ENCODE measurements at regions not wholly inside any gene's neighbourhood (a gene's known extent, or its start where the extent isn't known, plus 50 kb on each side); places are given as distances from the start of the nearest gene placed in this dataset.

GRCh38 chr5:133905424-133905823 lies 63.0 kb downstream of the C5orf15 start:
- H3K79me2 ChIP-seq (replicated peaks; ENCODE audit: insufficient read depth, low read length), result no peaks in the 10 kb centered on the region
- no peaks in the 10 kb centered on the region for H3K36me3 ChIP-seq (ENCODE audit: insufficient read depth, low read length)
- no peaks in the 10 kb centered on the region for H3F3A ChIP-seq (ENCODE audit: insufficient read depth, low read length, poor library complexity, severe bottlenecking)
- no peak overlapping the region for H3K9ac ChIP-seq (ENCODE audit: low read length)
- H3K4me2 ChIP-seq (ENCODE audit: low read length), result no peak overlapping the region
- H3K9me3 ChIP-seq (ENCODE audit: low read length), result no peaks in the 10 kb centered on the region
- H3K4me3 ChIP-seq (ENCODE audit: low read length), result no peak overlapping the region
- no peaks in the 10 kb centered on the region for H3K27me3 ChIP-seq (ENCODE audit: insufficient read depth, low read depth, low read length)
- TF ChIP-seq CTCF (IDR thresholded peaks at IDR 0.05; ENCODE audit: poor library complexity, severe bottlenecking) (no peak), EP300 (conservative IDR thresholded peaks at IDR 0.05; ENCODE audit: poor library complexity, severe bottlenecking) (no peak), SMC3 (conservative IDR thresholded peaks at IDR 0.05; ENCODE audit: poor library complexity) (no peak), POLR2AphosphoS5 (IDR thresholded peaks at IDR 0.05) (no peak), RAD21 (conservative IDR thresholded peaks at IDR 0.05) (no peak), TAF1 (IDR thresholded peaks at IDR 0.05; ENCODE audit: low read depth) (no peak), MXI1 (conservative IDR thresholded peaks at IDR 0.05; ENCODE audit: poor library complexity, severe bottlenecking) (no peak), EZH2 (IDR thresholded peaks at IDR 0.05; ENCODE audit: borderline replicate concordance, insufficient read depth, low read length, poor library complexity, severe bottlenecking) (no peak)
- TF ChIP-seq, protein P1, sequence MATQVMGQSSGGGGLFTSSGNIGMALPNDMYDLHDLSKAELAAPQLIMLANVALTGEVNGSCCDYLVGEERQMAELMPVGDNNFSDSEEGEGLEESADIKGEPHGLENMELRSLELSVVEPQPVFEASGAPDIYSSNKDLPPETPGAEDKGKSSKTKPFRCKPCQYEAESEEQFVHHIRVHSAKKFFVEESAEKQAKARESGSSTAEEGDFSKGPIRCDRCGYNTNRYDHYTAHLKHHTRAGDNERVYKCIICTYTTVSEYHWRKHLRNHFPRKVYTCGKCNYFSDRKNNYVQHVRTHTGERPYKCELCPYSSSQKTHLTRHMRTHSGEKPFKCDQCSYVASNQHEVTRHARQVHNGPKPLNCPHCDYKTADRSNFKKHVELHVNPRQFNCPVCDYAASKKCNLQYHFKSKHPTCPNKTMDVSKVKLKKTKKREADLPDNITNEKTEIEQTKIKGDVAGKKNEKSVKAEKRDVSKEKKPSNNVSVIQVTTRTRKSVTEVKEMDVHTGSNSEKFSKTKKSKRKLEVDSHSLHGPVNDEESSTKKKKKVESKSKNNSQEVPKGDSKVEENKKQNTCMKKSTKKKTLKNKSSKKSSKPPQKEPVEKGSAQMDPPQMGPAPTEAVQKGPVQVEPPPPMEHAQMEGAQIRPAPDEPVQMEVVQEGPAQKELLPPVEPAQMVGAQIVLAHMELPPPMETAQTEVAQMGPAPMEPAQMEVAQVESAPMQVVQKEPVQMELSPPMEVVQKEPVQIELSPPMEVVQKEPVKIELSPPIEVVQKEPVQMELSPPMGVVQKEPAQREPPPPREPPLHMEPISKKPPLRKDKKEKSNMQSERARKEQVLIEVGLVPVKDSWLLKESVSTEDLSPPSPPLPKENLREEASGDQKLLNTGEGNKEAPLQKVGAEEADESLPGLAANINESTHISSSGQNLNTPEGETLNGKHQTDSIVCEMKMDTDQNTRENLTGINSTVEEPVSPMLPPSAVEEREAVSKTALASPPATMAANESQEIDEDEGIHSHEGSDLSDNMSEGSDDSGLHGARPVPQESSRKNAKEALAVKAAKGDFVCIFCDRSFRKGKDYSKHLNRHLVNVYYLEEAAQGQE (IDR thresholded peaks at IDR 0.05; ENCODE audit: borderline replicate concordance), result no peak
- no peaks in the 10 kb centered on the region for H3K9me2 ChIP-seq (ENCODE audit: insufficient read depth, low read length)
- H4K20me1 ChIP-seq (ENCODE audit: insufficient read depth), result no peaks in the 10 kb centered on the region
- no peak overlapping the region for H3K27ac ChIP-seq (ENCODE audit: low read length)
- H2AFZ ChIP-seq (ENCODE audit: low read depth, low read length), result no peak overlapping the region

- Histone ChIP-seq H3K9me3 (ENCODE audit: low read length) (no peaks in the 10 kb centered on the region), H2AFZ (ENCODE audit: low read depth, low read length) (no peak overlapping the region), H3K27ac (ENCODE audit: low read length) (no peak overlapping the region), H3K4me3 (ENCODE audit: low read length) (no peak overlapping the region), H3K36me3 (ENCODE audit: insufficient read depth, low read length) (no peaks in the 10 kb centered on the region), H3K9me2 (ENCODE audit: insufficient read depth, low read length) (no peaks in the 10 kb centered on the region), H3K27me3 (ENCODE audit: insufficient read depth, low read depth, low read length) (no peaks in the 10 kb centered on the region), H4K20me1 (ENCODE audit: insufficient read depth) (no peaks in the 10 kb centered on the region), H3K79me2 (replicated peaks; ENCODE audit: insufficient read depth, low read length) (no peaks in the 10 kb centered on the region), H3F3A (ENCODE audit: insufficient read depth, low read length, poor library complexity, severe bottlenecking) (no peaks in the 10 kb centered on the region), H3K9ac (ENCODE audit: low read length) (no peak overlapping the region), H3K4me2 (ENCODE audit: low read length) (no peak overlapping the region)
- TF ChIP-seq TAF1 (IDR thresholded peaks at IDR 0.05; ENCODE audit: low read depth) (no peak), EP300 (conservative IDR thresholded peaks at IDR 0.05; ENCODE audit: poor library complexity, severe bottlenecking) (no peak), CTCF (IDR thresholded peaks at IDR 0.05; ENCODE audit: poor library complexity, severe bottlenecking) (no peak)
These were observed 63.8 kb downstream of the C5orf15 start for GRCh38 chr5:133904641-133905040.

Data from neural cell (in vitro differentiated cells).